ENCODE measurements at regions not wholly inside any gene's neighbourhood (a gene's known extent, or its start where the extent isn't known, plus 50 kb on each side); places are given as distances from the start of the nearest gene placed in this dataset.

DNA sequence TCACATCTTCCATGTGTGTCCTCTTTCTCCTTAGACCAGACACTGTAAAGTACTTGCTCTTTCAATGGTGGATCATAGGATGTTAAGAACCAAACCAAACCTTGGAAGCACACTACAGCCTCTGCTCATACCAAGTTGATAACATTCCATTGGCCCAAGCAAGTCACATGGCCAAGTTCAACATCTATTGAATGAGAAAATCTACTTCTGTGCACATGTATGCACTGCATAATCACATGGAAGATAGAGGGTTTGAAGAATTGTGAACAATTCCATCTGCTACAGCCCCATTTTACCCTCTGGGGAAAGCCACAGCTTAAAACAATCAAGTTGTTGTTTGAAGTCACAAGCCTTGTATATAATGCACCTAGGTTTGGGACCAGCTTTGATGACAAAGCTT, 68.2 kb downstream of the MFAP3 start:
- no peak for DNase-seq

GRCh38 chr5:154107756-154108155, 69.0 kb downstream of the MFAP3 start:
- DNase-seq = no peak

GRCh38 chr5:154109416-154110106, 70.8 kb downstream of the MFAP3 start:
- no peak for DNase-seq

DNA sequence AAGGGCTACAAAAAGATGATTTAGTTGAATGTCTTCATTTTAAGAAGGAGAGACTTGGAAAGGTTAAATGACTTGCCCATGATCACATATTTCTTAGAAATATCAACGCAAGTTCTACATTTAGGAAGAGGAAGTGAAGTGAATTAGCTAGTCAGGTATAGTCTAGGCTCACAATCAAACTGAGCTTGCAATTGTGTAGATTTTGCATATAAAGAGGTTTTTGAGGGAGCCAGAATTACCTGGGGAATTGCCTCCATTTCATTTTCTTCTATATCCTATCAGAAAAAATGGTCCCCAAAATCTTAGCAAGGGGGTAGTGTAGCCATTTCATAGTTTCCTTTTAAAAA, 71.3 kb downstream of the MFAP3 start:
- DNase-seq = no peak

DNA sequence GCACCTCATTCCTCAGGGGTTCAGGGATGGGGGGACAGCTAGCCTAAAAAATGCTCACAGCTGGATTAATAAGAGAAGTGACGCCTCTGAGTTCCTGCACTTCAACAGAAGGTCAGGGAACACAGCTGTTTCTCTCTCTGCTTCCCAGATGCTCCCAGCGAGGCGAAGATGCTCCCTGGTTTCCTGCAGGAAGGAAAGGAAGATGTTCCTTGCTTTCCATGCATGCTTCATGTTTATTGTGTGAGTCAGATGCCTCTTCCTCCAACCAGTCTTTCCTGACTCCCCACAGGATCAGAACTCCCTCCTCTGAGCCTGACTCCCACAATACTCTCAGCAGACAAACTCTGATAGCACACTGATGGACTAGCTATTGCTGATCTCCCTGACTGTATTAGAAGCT, 71.9 kb downstream of the MFAP3 start:
- no peak for DNase-seq

GRCh38 chr5:154111214-154111613, 72.4 kb downstream of the MFAP3 start:
- DNase-seq = no peak

DNA sequence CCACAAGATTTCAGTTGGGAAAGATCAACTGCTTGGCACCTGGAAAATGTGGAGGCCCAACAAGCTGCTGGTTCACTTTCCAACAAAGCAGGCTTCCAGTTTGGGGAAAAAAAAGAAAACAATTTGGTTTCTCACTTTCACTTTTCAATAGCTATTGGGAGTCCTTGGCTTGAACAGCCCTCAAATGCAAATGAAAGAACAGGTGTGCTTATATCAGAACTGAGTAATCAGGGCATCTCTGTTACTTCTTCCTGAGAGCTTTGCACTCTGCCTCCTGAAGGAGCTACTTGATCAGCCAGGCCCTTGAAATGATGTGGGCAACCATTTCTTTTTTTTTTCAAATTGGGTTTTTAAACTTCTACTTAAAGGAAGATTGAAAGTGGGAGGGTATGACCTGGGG, 73.5 kb downstream of the MFAP3 start:
- DNase-seq = no peak

DNA sequence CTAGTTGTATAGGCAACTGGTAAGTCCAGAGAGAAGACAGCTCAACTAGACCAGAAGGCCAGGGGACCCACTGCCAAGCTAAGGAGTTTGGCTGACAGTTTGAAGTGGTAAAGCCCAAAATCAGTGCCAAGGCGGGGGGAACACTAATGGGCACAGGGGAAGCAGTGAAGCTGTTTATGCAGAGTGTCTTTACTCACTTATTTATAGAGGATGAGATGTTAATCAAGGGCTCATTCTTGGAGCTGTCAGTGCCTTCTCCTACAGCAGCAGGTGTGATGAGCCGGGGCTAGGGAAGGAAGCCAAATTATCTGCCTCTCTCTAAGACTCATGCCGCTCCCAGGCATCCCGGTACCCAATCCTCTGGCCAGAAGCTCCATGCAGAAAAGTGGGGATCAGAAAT, 75.2 kb upstream of the GALNT10 start:
- no peak for DNase-seq

GRCh38 chr5:154117050-154117449, 73.5 kb upstream of the GALNT10 start:
- no peak for DNase-seq

- no peak for DNase-seq
Observed at GRCh38 chr5:154117930-154118329, 72.6 kb upstream of the GALNT10 start.

DNA sequence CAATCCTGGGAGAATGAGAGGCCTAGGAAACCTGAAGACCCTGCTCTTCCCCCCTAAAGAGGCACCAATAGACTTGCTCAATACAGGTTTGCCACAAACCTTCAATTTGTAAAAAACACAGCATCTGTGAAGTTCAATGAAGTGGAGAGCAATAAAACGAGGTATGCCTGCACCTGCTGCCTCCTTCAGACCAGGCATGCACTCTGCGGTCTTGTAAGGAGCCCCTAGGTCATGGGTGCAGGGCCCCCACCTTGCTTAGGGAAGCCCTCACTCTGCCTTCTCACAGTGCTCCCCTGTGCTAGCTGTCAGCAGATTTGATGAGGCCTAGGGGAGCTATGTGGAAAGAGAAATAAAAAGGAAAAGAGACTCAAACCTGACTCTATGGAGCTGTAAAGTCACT, 72.1 kb upstream of the GALNT10 start:
- DNase-seq = peak; percentile 31

- peak; percentile 37 for DNase-seq
Observed at GRCh38 chr5:154118893-154119336, 71.6 kb upstream of the GALNT10 start.

- DNase-seq = no peak
Observed at GRCh38 chr5:154129013-154129412, 61.5 kb upstream of the GALNT10 start.

- DNase-seq = no peak
Observed at GRCh38 chr5:154129921-154130320, 60.6 kb upstream of the GALNT10 start.

GRCh38 chr5:154131817-154132216, 58.7 kb upstream of the GALNT10 start:
- DNase-seq = no peak

- DNase-seq = no peak
Observed at GRCh38 chr5:154132718-154133307, 57.7 kb upstream of the GALNT10 start.

DNA sequence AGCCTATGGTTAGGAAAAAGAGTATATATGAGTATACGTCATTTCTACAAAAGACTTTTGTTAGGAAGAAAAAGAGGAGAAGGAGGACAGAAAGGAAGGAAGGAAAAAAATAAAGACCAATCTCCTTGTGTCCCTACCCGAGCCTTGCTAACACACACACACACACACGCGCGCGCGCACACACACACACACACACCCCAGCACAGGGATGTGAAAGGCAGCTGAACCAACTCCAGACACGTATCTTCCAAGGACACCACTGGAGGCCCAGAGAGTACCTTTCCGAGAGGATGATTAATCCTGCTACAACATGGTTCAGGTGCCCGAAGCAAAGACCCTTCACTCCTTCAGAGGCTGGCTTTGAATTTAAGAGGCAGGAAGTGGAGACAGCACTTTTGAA, 56.9 kb upstream of the GALNT10 start:
- DNase-seq = no peak

GRCh38 chr5:154134499-154134898, 56.0 kb upstream of the GALNT10 start:
- no peak for DNase-seq

- no peak for DNase-seq
Observed at GRCh38 chr5:154135125-154135817, 55.3 kb upstream of the GALNT10 start.

DNA sequence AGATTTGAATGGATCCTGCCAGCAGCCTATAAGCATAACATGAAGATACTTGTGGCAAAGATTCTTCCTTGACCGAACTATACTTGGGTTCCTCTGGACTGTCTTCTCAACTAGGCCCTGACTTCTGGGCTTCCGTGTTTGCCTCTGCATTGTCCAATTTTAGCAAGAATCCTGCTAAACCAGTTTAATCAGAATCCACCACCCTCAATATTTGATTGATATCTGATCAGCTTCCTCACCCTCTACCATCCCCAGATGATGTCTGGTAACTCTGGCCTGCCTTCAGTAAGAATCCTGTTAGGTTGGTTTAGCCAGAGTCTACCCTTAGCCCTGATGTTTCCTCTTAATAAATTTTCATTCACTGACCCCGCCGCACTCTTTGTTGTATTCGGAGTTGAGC, 54.4 kb upstream of the GALNT10 start:
- DNase-seq = no peak

DNA sequence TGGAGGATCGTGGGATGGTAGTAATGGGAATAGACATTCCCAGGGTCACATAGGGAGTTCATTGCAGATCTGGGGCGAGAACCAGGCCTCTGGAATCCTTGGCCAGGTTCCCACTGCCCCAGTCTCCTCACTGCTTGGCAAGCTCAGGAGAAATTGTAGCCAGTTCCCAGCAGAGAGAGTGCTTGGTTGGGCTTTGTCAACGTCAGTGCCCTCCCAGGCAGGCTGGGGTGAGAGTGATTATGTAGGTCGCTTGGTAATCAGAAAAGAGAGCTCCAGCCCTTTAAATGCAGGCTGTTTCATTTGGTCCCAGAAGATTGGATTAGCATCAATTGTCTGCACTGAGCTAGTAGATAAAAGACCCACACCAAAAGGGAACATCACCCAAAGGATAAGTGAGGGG, 51.8 kb upstream of the GALNT10 start:
- DNase-seq = no peak

- DNase-seq = no peak
Observed at GRCh38 chr5:154140381-154140780, 50.2 kb upstream of the GALNT10 start.

Measured in right kidney (tissue), 1 donor.